Esophagus muscularis mucosa (tissue), 4 donors: ENCODE measurements at regions not wholly inside any gene's neighbourhood (a gene's known extent, or its start where the extent isn't known, plus 50 kb on each side); places are given as distances from the start of the nearest gene placed in this dataset.

ENCODE experiments used
- EP300 ChIP-seq: sonication (generic); formaldehyde crosslinking; IDR thresholded peaks from one replicate; pipeline ENCODE4 v1.6.1; 2017; ENCODE audit warnings: antibody characterized with exemption
- POLR2A ChIP-seq: fragments of 450-650 bp; IDR thresholded peaks from one replicate; pipeline ENCODE4 v1.6.1; 2017; ENCODE audit warnings: antibody characterized with exemption, moderate library complexity, mild to moderate bottlenecking, low read depth
- POLR2AphosphoS5 ChIP-seq, 2 donors: sonication (generic); formaldehyde crosslinking; IDR thresholded peaks; one replicate each; pipeline ENCODE4 v1.6.1; 2017; ENCODE audit warnings: antibody characterized with exemption in 2 of 2
- TF ChIP-seq, protein P1 (sequence below), 3 experiments: fragments of 200-600 bp in 2 of 3; fragments of 450-650 bp in 1 of 3; sonication (generic) in 2 of 3; IDR thresholded peaks; one replicate each; pipeline ENCODE4 v1.5.1; 2017 to 2019; ENCODE audit warnings: antibody characterized with exemption in 3 of 3, mild to moderate bottlenecking in 2 of 3, moderate library complexity in 1 of 3

DNA sequence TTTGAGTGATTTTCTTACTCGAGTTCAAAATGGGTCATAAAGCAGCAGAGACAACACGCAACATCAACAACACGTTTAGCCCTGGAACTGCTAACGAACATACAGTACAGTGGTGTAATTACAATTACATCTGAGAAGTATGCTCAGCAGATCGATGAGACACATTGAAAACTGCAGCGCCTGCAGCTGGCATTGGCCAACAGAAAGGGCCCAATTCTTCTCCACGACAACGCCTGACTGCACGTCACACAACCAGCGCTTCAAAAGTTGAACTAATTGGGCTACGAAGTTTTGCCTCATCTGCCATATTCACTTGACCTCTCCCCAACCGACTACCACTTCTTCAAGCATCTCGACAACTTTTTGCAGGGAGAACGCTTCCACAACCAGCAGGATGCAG is 145.6 kb downstream of the SCARB1 start:
- TF ChIP-seq, protein P1, sequence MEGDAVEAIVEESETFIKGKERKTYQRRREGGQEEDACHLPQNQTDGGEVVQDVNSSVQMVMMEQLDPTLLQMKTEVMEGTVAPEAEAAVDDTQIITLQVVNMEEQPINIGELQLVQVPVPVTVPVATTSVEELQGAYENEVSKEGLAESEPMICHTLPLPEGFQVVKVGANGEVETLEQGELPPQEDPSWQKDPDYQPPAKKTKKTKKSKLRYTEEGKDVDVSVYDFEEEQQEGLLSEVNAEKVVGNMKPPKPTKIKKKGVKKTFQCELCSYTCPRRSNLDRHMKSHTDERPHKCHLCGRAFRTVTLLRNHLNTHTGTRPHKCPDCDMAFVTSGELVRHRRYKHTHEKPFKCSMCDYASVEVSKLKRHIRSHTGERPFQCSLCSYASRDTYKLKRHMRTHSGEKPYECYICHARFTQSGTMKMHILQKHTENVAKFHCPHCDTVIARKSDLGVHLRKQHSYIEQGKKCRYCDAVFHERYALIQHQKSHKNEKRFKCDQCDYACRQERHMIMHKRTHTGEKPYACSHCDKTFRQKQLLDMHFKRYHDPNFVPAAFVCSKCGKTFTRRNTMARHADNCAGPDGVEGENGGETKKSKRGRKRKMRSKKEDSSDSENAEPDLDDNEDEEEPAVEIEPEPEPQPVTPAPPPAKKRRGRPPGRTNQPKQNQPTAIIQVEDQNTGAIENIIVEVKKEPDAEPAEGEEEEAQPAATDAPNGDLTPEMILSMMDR (IDR thresholded peaks at IDR 0.05), result no peak
- TF ChIP-seq POLR2A, result no peak
- no peak for TF ChIP-seq EP300
- no peak for TF ChIP-seq POLR2AphosphoS5 (IDR thresholded peaks at IDR 0.05)
